Skin epidermis (tissue), 12 donors: ENCODE measurements at regions not wholly inside any gene's neighbourhood (a gene's known extent, or its start where the extent isn't known, plus 50 kb on each side); places are given as distances from the start of the nearest gene placed in this dataset.

Experiments
- H3K27ac ChIP-seq, 21 experiments: fragments of 200-600 bp; sonication (generic) in 11 of 21; one replicate each; pipeline ENCODE4 v1.5.0; 2020; ENCODE audit warnings: mild to moderate bottlenecking in 3 of 21, inconsistent platforms in 2 of 21, moderate library complexity in 2 of 21
- H3K4me3 ChIP-seq, 7 experiments: fragments of 200-600 bp; sonication (generic) in 2 of 7; one replicate each; pipeline ENCODE4 v1.5.0; 2020; ENCODE audit warnings: inconsistent platforms in 2 of 7, mild to moderate bottlenecking in 2 of 7, moderate library complexity in 1 of 7

GRCh38 chr6:163726037-163726695, 311.6 kb downstream of the QKI start:
- no peak overlapping the region for H3K4me3 ChIP-seq
- H3K27ac ChIP-seq = no peak overlapping the region

GRCh38 chr6:163725008-163725941, 310.8 kb downstream of the QKI start:
- no peak overlapping the region for H3K4me3 ChIP-seq
- no peak overlapping the region for H3K27ac ChIP-seq

- no peak overlapping the region for H3K27ac ChIP-seq
- H3K4me3 ChIP-seq = no peak overlapping the region
These were observed 309.7 kb downstream of the QKI start for GRCh38 chr6:163724196-163724595.

GRCh38 chr6:163723759-163724158, 309.2 kb downstream of the QKI start:
- H3K4me3 ChIP-seq = no peak overlapping the region
- no peak overlapping the region for H3K27ac ChIP-seq

GRCh38 chr6:163721922-163722692, 307.6 kb downstream of the QKI start:
- Histone ChIP-seq H3K27ac (no peak overlapping the region), H3K4me3 (no peak overlapping the region)

GRCh38 chr6:163721435-163721834, 306.9 kb downstream of the QKI start:
- Histone ChIP-seq H3K27ac (no peak overlapping the region), H3K4me3 (no peak overlapping the region)

GRCh38 chr6:163720460-163721235, 306.1 kb downstream of the QKI start:
- Histone ChIP-seq H3K4me3 (no peak overlapping the region), H3K27ac (no peak overlapping the region)

GRCh38 chr6:163720005-163720404, 305.5 kb downstream of the QKI start:
- no peak overlapping the region for H3K4me3 ChIP-seq
- H3K27ac ChIP-seq = no peak overlapping the region

- Histone ChIP-seq H3K4me3 (no peak overlapping the region), H3K27ac (no peak overlapping the region)
These were observed 304.7 kb downstream of the QKI start for GRCh38 chr6:163719028-163719742.

GRCh38 chr6:163718537-163718936, 304.0 kb downstream of the QKI start:
- Histone ChIP-seq H3K4me3 (no peak overlapping the region), H3K27ac (peak overlapping the region in 1 of 21 experiments; percentile 7)

GRCh38 chr6:163717106-163717764, 302.7 kb downstream of the QKI start:
- Histone ChIP-seq H3K4me3 (no peak overlapping the region), H3K27ac (no peak overlapping the region)

GRCh38 chr6:163716690-163717089, 302.2 kb downstream of the QKI start:
- Histone ChIP-seq H3K27ac (peak overlapping the region in 1 of 21 experiments; percentile 35), H3K4me3 (no peak overlapping the region)

GRCh38 chr6:163715846-163716245, 301.3 kb downstream of the QKI start:
- Histone ChIP-seq H3K4me3 (no peak overlapping the region), H3K27ac (no peak overlapping the region)

- no peak overlapping the region for H3K27ac ChIP-seq
- no peak overlapping the region for H3K4me3 ChIP-seq
These were observed 299.7 kb downstream of the QKI start for GRCh38 chr6:163714179-163714578.

- Histone ChIP-seq H3K27ac (peak overlapping the region in 15 of 21 experiments; percentile 24 to 88 (median 56)), H3K4me3 (no peak overlapping the region)
These were observed 298.5 kb downstream of the QKI start for GRCh38 chr6:163712981-163713380.

GRCh38 chr6:163712566-163712961, 298.0 kb downstream of the QKI start:
- Histone ChIP-seq H3K27ac (peak overlapping the region in 17 of 21 experiments; percentile 24 to 88 (median 55)), H3K4me3 (no peak overlapping the region)

- H3K27ac ChIP-seq = peak overlapping the region in 17 of 21 experiments; percentile 24 to 88 (median 55)
- H3K4me3 ChIP-seq = no peak overlapping the region
These were observed 297.4 kb downstream of the QKI start for GRCh38 chr6:163711615-163712565.
